ENCODE measurements at regions not wholly inside any gene's neighbourhood (a gene's known extent, or its start where the extent isn't known, plus 50 kb on each side); places are given as distances from the start of the nearest gene placed in this dataset.

DNA sequence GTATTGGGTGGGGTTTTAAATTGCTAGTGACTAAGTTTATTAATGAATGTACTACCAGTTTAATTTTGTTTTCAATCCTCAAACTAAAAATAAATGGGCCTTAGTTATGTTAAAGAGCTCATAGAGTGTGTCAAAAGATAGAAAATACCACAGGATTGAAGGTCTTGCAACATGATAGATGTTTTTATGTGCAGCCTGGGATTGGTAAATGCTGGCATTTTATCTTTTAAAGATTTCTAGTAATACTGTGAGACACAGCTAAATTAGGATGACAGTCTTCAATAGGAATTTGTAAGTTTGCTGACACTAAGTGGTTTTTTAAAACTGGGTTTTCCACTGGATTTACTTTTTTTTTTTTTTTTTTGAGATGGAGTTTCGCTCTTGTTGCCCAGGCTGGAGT lies 122.3 kb downstream of the HAUS1 start:
- ChIA-PET CTCF (ENCODE audit: low intra/inter-chr PET ratio) (no interaction called here), POLR2A (interaction anchor here (0.6 kb wide), 2 partner anchors 33 to 68 kb away, joined by 3 read pairs; no protein-coding TSS in a partner anchor)
- FAIRE-seq (no peak), ATAC-seq (no peak), DNase-seq (ENCODE audit: extremely low read depth in 1 of 4, low spot score in 3 of 4) (no peak)
- H4K20me1 ChIP-seq (replicated peaks; ENCODE audit: control insufficient read depth, insufficient read depth, low read length): no peaks in the 10 kb centered on the region
- intact Hi-C loops (cut with micrococcal nuclease) (no loop called here), in situ Hi-C loops (cut with MboI) (no loop called here)
- no peak overlapping the region for H2AFZ ChIP-seq (ENCODE audit: low read depth, low read length)
- peaks cover 0 to 11% of the 10 kb centered on the region in 2 experiments; a peak in 2 of 5 replicates for H3K4me1 ChIP-seq (replicated peaks in 1 of 2; ENCODE audit: control insufficient read depth in 2 of 2, insufficient read depth in 2 of 2, low read length in 2 of 2)
- no peak overlapping the region for H3K4me2 ChIP-seq (ENCODE audit: insufficient read depth, low read length)
- no peaks in the 10 kb centered on the region for H3K9me1 ChIP-seq (ENCODE audit: control insufficient read depth, insufficient read depth, low read length)
- peaks cover 7% of the 10 kb centered on the region; the same call in 1 of the 3 replicates for H3K36me3 ChIP-seq (ENCODE audit: control insufficient read depth, insufficient read depth, low read length)
- no peak overlapping the region for H3K9ac ChIP-seq (ENCODE audit: insufficient read depth in 1 of 2, low read depth in 2 of 2, low read length in 2 of 2)
- no TSS peak for BruUV-seq (replicated peaks)
- no CpG with 5 or more reads among the region's 1 CpG for WGBS (ENCODE audit: insufficient coverage, low coverage, missing lambda C conversion rate)
- H3K27me3 ChIP-seq (ENCODE audit: control insufficient read depth in 2 of 2, insufficient read depth in 2 of 2, low read length in 2 of 2): no peaks in the 10 kb centered on the region
- H3K9me3 ChIP-seq (replicated peaks; ENCODE audit: control insufficient read depth, insufficient read depth, low read depth, low read length): no peaks in the 10 kb centered on the region
- peaks cover 36% of the 10 kb centered on the region for H3K79me2 ChIP-seq (ENCODE audit: control insufficient read depth, insufficient read depth, low read length)
- H3K27ac ChIP-seq (ENCODE audit: extremely low read depth, low read depth, low read length): no peak overlapping the region
- no peak overlapping the region for H3K4me3 ChIP-seq
- TF ChIP-seq BCL6 (CRISPR knock-in tag; IDR thresholded peaks at IDR 0.05) (no peak), HNRNPLL (IDR thresholded peaks at IDR 0.05; ENCODE audit: low read depth, low read length, poor library complexity, severe bottlenecking) (no peak), IRF2 (CRISPR knock-in tag; IDR thresholded peaks at IDR 0.05) (no peak), TBL1XR1 (IDR thresholded peaks at IDR 0.05; ENCODE audit: low read length in 2 of 2) (no peak), GTF2E2 (tag; IDR thresholded peaks at IDR 0.05) (no peak), KDM1A (IDR thresholded peaks at IDR 0.05) (no peak), ZNF639 (CRISPR knock-in tag; conservative IDR thresholded peaks at IDR 0.05 in 1 of 2, IDR thresholded peaks at IDR 0.05 in 1 of 2) (no peak), ZNF3 (CRISPR knock-in tag; IDR thresholded peaks at IDR 0.05) (no peak), CLOCK (CRISPR knock-in tag; IDR thresholded peaks at IDR 0.05; ENCODE audit: borderline replicate concordance) (no peak), SRSF9 (IDR thresholded peaks at IDR 0.05; ENCODE audit: borderline replicate concordance, low read depth, low read length) (no peak), MYBL2 (IDR thresholded peaks at IDR 0.05; ENCODE audit: low read depth) (no peak), MYBL2 (CRISPR knock-in tag; IDR thresholded peaks at IDR 0.05; ENCODE audit: borderline replicate concordance) (no peak), HDAC6 (IDR thresholded peaks at IDR 0.05; ENCODE audit: low read depth, low read length) (no peak), NEUROD1 (IDR thresholded peaks at IDR 0.05; ENCODE audit: borderline replicate concordance, low read depth, low read length, partially characterized antibody) (no peak)
